NT2/D1 (cell line): ENCODE measurements at regions not wholly inside any gene's neighbourhood (a gene's known extent, or its start where the extent isn't known, plus 50 kb on each side); places are given as distances from the start of the nearest gene placed in this dataset.

ENCODE experiments used
- YY1 ChIP-seq: IDR thresholded peaks from 2 replicates; pipeline ENCODE4 v1.6.1; 2011; ENCODE audit not compliant: insufficient read length, insufficient read depth
- ZNF274 ChIP-seq: IDR thresholded peaks from 2 replicates; pipeline ENCODE4 v1.6.1; 2011; ENCODE audit warnings: mild to moderate bottlenecking, low read depth, low read length

GRCh38 chr5:74266836-74267235, 373.7 kb downstream of the ENC1 start:
- no peak for TF ChIP-seq YY1
- TF ChIP-seq ZNF274: no peak
